A204.1 (cell line): ENCODE measurements at regions not wholly inside any gene's neighbourhood (a gene's known extent, or its start where the extent isn't known, plus 50 kb on each side); places are given as distances from the start of the nearest gene placed in this dataset.

ENCODE experiments used
- FAIRE-seq: peaks from 2 replicates; lab custom pipeline; 2012; peaks lifted over from hg19 to GRCh38; lab: Jason Lieb, UNC

DNA sequence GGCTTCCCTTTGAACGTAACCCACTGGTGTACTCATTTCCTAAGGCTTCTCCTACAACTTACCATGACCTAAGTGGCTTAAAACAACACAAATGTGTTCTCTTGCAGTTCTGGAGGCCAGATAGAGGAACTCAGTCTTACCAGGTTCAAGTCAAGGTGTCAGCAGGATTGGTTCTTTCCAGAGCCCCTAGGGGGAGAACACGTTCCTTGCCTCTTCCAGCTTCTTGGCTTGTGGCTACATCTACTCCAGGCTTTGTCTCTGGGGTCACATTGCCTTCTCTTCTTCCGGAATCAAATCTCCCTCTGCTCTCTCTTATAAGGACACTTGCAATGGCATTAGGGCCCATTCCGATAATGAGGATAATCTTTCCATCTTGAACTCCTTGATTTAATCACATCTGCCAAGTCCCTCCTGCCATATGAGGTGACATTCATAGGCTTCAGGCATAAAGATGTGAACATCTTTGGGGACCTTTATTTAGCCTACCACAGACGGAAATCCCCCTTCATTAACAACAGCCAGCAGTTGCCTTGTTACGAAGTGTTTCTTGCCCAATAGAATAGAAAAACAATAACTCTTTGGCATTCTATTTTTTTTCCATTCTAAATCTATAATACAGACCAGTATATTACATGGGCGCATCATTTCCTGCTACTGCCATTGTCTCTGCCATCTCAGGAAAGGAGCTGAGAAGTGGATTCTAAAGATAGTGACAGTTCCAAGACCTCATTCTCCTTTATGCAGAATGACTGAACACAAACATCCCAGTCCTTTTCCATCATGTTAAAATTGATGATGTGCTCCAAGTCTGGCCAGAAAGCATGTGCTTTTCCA, 362.0 kb downstream of the ZNF521 start:
- no peak for FAIRE-seq

DNA sequence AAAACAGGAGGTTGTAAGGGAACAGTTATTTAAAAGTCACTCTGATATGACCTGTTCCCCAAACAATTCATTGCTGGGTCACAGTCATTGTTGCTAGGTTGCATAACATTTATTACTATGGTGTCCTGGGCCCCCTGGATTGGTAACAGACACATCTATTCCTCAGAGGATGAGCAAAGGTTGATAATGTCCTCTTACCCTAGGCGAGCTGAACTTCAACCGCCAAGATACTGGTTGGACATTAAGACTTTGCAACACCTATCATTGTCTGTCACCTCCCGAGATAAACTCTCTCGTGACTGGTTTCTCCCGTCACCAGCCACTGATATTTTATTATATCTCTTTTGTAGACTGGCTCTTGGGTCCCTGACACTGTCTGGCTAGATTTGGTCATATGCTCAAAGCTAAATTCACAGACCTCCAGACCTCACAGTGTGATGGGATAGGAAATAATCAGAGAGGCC, 361.3 kb downstream of the ZNF521 start:
- FAIRE-seq: no peak

DNA sequence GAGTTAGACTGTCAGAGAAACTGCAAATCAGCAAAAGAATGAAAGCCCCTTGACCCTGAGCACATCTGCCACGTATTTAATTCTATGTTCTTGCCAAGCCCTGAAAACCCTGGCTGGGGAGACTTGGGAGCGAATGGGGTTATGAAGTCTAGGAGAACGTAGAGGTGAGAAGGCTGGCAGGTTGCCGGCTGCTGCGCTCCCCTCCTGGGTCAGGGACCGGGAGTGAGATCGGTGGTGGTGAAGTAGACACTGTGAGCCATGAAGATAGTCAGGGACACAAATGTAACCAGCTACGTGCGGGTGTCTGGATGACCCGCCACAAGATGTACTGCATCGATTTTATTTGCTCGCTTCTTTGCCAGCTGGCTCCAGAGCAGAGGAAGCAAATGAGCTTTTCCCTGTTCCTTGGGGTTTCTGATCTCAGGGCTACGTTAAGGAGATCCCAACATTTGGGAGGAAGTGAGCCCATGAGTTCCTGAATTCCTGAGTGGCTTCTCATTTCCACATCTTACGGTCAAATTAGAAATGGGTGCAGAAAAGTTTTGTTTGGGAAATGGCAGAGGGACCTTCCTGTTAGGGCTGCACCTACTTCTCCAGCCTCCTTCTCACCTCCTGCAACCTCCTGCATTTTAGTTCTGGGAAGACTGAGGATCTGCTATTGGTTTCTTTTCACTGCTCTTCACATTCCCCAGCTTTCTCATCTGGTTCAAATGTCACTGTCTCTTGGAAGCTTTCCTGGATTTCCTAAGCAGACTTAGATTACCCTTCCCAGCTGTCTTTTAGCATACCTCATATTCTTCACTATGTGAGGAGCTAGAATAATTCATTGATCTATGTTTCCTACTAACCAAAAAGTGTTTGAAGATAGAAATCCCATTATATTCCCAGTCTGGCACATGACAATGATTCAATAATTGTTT, 360.6 kb downstream of the ZNF521 start:
- FAIRE-seq: no peak

DNA sequence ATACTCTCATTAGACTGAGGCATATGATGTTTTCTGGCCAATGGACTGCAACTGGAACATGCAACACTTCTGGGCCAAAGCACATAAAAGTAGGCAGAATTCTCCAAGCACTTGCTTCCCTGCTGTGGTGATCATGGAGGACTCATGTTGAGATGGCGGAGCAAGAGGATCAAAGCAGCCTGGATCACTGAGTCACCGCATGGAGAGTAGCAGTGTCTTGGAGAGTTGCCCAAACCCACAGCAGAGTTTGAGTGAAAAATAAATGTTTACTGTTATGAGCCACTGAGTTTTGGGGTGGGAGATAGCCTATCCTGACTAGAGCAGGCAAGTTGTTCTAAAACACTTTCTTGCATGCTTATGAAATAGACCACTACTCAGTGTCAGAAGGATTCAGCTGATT, 359.5 kb downstream of the ZNF521 start:
- FAIRE-seq: no peak

DNA sequence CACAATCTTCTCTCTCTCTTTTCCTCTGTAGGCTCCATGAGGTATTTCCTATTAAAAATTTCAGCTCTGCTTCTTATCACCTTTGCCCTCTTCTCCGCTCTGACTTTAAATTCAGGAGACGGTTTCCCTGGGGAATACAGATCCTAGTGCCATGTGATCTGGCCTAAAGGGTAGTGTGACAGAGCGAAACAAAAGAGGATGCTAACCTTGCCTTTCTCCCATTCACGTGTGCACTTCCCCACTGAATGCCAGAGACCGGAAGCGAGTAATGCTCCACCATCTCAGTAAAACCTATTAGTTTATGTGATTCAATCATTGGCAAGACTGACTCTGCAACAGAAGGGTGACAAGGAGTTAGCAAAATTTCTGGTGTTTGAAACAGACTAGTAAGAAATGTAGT, 358.3 kb downstream of the ZNF521 start:
- no peak for FAIRE-seq

DNA sequence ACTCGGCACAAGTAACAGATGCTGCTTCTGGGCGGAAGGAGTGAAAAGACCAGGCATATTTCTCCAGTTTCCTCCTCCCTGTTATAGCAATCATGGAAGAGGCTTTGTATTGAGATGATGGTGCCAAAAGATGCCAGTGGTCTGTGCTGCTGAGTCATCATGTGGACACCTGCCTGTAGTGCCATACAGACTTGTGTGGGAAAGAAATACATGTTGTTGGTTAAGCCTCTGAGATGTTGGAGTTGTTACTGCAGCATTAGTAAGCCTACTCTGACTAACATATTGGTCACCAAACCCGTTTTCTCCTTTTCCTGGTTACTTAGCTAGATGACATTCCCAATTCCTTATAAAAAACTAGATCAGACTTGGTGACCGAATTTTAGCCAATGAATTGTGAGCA, 356.9 kb downstream of the ZNF521 start:
- no peak for FAIRE-seq

DNA sequence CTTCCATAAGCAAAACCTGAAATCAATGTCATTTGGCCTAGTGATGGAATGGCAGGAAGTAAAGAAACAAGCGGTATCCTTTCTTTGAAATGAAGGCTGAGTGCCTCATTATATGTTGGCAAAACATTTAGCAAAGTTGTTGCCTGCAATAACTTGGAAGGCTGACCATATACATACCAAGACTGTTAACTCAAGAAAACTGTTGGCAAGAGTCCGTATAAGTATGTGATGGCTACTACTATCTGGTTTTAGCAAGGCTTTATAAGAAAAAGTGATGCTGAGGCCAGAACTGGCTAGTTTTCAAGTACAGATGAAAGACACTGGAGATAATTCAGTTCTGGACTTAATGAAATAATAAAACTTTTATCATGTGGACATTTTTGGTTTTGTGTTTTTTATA, 356.2 kb downstream of the ZNF521 start:
- FAIRE-seq: no peak

DNA sequence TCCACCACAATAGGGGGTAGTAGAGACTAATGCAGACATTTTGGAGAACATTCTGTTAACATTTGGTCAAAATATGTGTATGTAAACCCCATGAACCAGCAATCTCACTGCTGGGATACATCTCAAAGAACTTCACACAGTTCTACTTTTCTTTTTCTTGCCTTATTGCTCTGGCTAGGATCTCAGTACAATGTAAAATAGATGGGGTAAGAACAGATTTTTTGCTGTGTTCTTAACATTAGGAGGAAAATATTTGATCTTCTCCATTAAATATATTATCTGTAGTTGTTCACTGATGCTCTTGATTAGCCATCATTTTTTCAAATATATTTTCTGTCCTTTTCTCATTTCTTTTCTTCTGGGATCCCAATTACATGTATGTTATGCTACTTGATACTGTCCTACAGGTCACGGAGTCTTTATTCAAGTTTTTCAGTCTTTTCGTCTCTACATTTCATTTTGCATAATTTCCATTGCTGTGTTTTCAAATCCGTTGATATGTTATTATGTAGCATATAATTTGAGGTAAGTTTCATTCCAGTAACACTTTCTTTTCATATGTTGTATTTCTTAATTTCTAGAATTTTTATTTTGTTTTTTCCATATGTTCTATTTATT, 352.2 kb downstream of the ZNF521 start:
- FAIRE-seq: no peak

DNA sequence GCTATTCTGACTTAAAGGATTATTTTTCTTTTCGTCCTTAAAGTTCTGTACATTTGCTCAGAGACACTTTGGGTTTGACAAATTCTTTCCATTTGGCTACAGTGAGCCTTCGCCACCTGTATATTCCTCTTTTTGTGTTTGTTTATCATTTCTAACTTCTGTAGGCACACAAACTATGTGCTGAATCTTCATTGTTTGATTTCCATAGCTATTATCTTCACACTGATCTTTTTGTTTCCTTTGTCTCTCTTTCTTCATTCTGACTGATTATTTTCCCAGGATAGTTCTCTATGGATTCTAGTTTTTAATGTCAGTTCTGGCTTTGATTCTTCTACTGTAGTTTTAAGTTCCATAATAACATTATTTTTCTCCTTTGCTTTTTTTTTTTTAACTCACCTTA, 350.2 kb downstream of the ZNF521 start:
- no peak for FAIRE-seq

DNA sequence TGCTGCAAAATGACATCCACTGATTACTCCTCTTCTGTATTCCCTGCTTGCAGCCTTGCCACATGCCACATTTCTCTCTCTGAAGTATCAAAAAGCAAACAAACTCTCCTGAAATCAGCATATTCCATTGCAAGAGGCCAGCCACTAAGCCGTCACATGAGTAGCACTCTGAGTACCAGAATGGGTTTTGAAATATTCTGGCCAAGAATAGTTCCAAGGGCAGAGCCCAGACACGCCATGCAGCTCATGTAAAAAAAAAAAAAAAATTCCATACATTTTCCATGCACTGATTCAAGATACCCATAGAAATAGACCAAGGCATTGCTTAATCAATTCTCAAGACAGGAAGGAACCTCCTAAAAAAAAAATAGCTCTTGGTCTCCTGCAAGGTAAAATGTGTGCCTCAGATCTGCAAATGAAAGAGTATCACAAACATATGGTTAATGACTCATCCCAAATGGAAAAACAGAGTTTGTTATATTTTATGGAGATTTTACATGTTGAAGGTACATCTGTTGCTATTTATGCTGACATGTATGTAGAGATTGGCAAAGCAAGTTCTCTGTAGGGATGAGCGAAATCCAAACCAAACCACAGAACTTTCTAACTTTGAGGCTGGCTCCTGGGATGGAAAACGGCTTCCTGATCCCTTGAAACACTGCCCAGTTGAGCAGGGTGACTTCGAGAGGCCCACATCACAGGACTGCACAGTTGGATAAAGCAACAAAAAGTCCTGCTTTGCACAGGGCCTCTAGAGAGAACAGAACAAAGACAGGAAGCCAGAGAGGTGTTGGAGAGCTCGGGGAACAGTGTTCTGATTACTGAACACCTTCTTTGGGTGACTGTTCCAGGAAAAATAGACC, 346.2 kb downstream of the ZNF521 start:
- FAIRE-seq: no peak

DNA sequence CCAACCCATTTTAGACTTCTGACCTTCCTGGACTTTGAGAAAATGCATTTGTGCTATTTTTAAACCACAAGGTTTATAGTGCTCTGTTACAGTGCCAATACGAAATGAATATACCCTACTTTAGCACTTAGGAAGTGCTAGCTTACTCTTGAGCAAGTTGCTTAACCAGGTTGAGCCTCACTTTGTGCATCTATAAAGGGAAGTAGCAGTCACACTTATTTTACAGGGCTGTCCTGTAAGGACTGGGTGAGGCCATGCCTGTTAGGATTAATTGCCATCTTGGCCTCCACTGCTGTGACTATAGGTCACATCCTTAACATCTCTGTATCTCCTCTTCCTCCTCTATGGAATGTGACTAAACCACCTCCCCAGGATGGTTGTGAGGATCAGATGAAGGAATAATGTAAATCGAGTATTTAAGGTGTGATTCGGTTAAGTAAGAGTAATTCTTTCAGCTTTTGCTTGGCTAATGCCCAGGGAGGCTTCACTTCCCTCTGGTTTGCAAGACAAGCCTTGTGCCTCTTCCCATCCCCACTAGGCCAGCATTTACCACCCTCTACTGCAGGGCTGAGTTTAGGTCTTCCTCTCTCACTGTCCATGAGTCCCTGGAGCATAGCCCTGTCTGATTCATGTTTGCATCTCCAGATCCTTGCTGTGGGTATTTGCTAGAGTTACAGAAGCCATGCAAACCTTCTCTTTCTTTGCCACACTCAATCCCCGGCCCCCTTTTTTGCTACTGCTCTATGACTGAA, 341.2 kb downstream of the ZNF521 start:
- no peak for FAIRE-seq
